ENCODE measurements at regions not wholly inside any gene's neighbourhood (a gene's known extent, or its start where the extent isn't known, plus 50 kb on each side); places are given as distances from the start of the nearest gene placed in this dataset.

DNA sequence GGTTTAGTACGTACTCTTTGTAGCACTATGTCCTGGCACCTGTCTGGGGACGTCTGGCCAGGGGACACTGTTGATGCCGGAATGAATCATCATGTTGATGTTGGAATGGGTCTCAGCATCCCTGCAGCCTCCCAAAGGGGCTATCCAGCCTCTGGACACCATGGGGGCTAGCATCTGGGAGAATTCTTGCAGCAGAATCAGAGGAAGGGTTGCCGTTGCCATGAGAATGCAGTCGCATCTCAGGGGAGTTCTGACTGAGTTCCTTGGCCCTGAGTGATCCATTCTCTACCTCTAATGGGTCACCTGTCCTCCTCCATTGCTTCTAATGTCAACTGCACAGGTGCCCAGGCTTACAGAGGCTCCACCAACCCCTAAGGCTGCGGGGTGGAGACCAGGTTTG, 129.1 kb downstream of the UQCRFS1 start:
- TF ChIP-seq CTCF (conservative IDR thresholded peaks at IDR 0.05; ENCODE audit: low read depth, low read length): no peak
- DNase-seq (ENCODE audit: low read depth): no peak
- no peak overlapping the region for H3K4me3 ChIP-seq (ENCODE audit: low read depth, low read length)

DNA sequence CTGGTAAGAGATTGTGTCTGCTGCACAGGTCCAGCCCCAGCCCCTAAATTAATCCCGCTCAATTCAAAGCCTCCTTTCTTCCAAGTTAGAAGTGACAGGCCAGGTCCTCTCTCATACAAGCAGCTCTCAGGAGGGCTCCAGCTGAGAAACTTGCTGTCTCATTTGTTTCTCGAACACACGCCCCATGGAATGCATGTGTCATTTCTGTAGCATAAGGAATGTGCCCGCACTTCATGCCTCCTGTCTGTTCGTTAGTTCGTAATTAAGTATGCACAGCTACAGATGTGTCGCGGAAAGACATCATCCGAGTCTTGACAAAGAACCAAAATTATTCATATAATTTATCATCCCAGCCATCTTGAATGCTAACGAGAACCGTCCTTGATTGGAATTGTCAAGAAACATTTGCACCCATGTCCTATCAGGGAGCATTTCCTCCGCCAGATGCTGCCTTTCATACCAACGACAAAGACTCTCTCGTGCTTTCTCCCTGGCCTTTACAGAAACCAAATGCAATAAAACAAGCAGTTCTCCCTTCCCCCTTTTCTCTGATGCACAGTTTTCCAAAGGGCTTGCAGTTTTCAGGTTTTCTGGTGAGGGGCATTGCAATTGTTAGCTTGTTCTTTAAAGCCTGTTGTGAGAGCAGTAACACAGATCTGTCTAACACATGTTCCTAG, 133.5 kb downstream of the UQCRFS1 start:
- DNase-seq (ENCODE audit: low read depth): no peak

GRCh38 chr19:29076963-29077362, 136.0 kb downstream of the UQCRFS1 start:
- DNase-seq (ENCODE audit: low read depth): no peak
- H3K4me3 ChIP-seq (ENCODE audit: low read depth, low read length): no peak overlapping the region
- TF ChIP-seq CTCF (conservative IDR thresholded peaks at IDR 0.05; ENCODE audit: low read depth, low read length): no peak

More for the DNA sequence above, 133.5 kb downstream of the UQCRFS1 start:
- no peak overlapping the region for H3K4me3 ChIP-seq (ENCODE audit: low read depth, low read length)
- no peak for TF ChIP-seq CTCF (conservative IDR thresholded peaks at IDR 0.05; ENCODE audit: low read depth, low read length)

DNA sequence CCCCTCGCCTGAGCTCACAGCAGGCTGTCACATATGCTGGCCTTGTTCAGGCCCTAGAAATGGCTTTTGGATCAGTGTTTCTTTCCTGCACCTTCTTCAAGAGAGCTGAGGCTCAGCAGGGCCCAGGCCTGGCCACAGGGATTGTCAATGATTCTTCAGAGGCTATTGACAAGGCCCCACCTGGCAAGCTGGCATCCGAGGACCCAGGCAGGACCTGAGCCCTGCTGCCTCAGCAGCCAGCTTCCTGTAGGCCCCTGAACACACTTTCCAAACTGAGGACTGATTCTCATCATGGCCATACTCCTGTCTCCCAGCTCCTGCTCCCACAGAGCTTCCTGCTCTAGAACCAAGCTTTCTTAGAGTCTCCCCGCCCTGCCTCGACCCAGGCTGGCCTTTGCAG, 136.8 kb downstream of the UQCRFS1 start:
- H3K4me3 ChIP-seq (ENCODE audit: low read depth, low read length): no peak overlapping the region
- DNase-seq (ENCODE audit: low read depth): no peak
- TF ChIP-seq CTCF (conservative IDR thresholded peaks at IDR 0.05; ENCODE audit: low read depth, low read length): no peak

DNA sequence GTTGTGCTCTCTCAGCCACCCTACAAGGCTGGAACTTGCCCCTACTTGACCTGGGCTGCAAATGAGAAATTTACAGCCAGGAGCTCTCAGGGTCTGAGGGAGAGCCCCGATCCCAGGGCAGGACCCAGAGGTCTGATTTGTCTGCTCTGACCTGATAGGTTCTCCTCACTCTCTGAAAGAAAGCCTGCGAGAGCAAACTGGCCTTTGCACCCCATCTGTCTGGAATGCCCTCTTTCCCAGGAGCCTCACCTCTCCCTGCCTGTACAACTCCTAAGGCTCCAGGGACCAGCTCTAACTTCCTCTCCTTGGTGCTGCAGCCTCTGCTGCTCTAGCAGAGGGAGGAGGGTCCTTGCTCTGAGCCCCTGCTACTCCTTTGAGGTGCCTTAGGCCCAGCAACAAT, 137.8 kb downstream of the UQCRFS1 start:
- H3K4me3 ChIP-seq (ENCODE audit: low read depth, low read length): no peak overlapping the region
- no peak for TF ChIP-seq CTCF (conservative IDR thresholded peaks at IDR 0.05; ENCODE audit: low read depth, low read length)

DNA sequence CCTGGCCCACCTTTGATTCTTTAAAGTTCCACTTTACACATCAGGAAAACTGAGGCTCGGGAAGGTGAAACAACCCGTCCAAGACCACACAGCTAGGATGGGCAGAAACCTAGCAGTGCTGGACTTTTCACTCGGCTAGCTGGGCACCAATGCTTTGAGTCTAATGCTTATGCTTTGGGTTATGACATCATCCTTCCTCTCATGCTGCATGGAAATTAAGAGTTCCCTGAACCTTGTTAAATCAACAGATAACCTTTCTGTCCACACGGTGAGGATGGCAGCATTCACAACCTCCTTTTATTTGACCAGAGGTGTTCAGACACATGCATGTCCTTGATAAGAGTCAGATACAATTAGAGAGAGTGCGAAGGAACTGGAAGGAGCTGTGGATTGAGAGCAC, 138.4 kb downstream of the UQCRFS1 start:
- no peak for TF ChIP-seq CTCF (conservative IDR thresholded peaks at IDR 0.05; ENCODE audit: low read depth, low read length)
- no peak for DNase-seq (ENCODE audit: low read depth)

More for the DNA sequence above, 137.8 kb downstream of the UQCRFS1 start:
- no peak for DNase-seq (ENCODE audit: low read depth)

GRCh38 chr19:29067831-29068230, 145.1 kb downstream of the UQCRFS1 start:
- DNase-seq (ENCODE audit: low read depth): no peak
- H3K4me3 ChIP-seq (ENCODE audit: low read depth, low read length): no peak overlapping the region
- no peak for TF ChIP-seq CTCF (conservative IDR thresholded peaks at IDR 0.05; ENCODE audit: low read depth, low read length)

More for the DNA sequence above, 138.4 kb downstream of the UQCRFS1 start:
- H3K4me3 ChIP-seq (ENCODE audit: low read depth, low read length): no peak overlapping the region

Measured in choroid plexus epithelial cell (primary cell).